ENCODE measurements at regions not wholly inside any gene's neighbourhood (a gene's known extent, or its start where the extent isn't known, plus 50 kb on each side); places are given as distances from the start of the nearest gene placed in this dataset.

DNA sequence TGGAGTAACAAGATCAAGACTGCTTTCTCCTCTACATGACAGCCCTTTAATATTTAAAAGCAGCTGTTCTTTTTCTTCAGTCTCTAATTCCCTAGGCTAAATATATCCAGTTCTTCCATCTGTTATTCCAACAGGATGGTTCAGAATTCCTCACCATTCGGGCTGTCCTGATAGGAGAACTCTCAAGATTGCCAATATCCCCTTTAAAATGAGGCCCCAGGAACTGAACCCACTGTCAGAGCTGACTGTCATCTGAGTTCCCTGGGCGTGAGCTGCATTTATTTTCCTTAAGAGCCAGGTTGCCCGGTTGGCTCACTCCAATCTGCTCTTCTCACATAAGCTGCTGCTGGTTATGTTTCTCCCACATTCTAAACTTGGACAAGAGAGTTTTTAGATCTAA, 177.6 kb downstream of the MIS18A start (continued):
- TF ChIP-seq, protein P1, sequence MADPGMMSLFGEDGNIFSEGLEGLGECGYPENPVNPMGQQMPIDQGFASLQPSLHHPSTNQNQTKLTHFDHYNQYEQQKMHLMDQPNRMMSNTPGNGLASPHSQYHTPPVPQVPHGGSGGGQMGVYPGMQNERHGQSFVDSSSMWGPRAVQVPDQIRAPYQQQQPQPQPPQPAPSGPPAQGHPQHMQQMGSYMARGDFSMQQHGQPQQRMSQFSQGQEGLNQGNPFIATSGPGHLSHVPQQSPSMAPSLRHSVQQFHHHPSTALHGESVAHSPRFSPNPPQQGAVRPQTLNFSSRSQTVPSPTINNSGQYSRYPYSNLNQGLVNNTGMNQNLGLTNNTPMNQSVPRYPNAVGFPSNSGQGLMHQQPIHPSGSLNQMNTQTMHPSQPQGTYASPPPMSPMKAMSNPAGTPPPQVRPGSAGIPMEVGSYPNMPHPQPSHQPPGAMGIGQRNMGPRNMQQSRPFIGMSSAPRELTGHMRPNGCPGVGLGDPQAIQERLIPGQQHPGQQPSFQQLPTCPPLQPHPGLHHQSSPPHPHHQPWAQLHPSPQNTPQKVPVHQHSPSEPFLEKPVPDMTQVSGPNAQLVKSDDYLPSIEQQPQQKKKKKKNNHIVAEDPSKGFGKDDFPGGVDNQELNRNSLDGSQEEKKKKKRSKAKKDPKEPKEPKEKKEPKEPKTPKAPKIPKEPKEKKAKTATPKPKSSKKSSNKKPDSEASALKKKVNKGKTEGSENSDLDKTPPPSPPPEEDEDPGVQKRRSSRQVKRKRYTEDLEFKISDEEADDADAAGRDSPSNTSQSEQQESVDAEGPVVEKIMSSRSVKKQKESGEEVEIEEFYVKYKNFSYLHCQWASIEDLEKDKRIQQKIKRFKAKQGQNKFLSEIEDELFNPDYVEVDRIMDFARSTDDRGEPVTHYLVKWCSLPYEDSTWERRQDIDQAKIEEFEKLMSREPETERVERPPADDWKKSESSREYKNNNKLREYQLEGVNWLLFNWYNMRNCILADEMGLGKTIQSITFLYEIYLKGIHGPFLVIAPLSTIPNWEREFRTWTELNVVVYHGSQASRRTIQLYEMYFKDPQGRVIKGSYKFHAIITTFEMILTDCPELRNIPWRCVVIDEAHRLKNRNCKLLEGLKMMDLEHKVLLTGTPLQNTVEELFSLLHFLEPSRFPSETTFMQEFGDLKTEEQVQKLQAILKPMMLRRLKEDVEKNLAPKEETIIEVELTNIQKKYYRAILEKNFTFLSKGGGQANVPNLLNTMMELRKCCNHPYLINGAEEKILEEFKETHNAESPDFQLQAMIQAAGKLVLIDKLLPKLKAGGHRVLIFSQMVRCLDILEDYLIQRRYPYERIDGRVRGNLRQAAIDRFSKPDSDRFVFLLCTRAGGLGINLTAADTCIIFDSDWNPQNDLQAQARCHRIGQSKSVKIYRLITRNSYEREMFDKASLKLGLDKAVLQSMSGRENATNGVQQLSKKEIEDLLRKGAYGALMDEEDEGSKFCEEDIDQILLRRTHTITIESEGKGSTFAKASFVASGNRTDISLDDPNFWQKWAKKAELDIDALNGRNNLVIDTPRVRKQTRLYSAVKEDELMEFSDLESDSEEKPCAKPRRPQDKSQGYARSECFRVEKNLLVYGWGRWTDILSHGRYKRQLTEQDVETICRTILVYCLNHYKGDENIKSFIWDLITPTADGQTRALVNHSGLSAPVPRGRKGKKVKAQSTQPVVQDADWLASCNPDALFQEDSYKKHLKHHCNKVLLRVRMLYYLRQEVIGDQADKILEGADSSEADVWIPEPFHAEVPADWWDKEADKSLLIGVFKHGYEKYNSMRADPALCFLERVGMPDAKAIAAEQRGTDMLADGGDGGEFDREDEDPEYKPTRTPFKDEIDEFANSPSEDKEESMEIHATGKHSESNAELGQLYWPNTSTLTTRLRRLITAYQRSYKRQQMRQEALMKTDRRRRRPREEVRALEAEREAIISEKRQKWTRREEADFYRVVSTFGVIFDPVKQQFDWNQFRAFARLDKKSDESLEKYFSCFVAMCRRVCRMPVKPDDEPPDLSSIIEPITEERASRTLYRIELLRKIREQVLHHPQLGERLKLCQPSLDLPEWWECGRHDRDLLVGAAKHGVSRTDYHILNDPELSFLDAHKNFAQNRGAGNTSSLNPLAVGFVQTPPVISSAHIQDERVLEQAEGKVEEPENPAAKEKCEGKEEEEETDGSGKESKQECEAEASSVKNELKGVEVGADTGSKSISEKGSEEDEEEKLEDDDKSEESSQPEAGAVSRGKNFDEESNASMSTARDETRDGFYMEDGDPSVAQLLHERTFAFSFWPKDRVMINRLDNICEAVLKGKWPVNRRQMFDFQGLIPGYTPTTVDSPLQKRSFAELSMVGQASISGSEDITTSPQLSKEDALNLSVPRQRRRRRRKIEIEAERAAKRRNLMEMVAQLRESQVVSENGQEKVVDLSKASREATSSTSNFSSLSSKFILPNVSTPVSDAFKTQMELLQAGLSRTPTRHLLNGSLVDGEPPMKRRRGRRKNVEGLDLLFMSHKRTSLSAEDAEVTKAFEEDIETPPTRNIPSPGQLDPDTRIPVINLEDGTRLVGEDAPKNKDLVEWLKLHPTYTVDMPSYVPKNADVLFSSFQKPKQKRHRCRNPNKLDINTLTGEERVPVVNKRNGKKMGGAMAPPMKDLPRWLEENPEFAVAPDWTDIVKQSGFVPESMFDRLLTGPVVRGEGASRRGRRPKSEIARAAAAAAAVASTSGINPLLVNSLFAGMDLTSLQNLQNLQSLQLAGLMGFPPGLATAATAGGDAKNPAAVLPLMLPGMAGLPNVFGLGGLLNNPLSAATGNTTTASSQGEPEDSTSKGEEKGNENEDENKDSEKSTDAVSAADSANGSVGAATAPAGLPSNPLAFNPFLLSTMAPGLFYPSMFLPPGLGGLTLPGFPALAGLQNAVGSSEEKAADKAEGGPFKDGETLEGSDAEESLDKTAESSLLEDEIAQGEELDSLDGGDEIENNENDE (IDR thresholded peaks at IDR 0.05; ENCODE audit: low read depth, low read length), result no peak
- no peak for TF ChIP-seq ZNF121 (CRISPR knock-in tag; conservative IDR thresholded peaks at IDR 0.05)
